IPS-NIHi7 (cell line): ENCODE measurements at regions not wholly inside any gene's neighbourhood (a gene's known extent, or its start where the extent isn't known, plus 50 kb on each side); places are given as distances from the start of the nearest gene placed in this dataset.
"Not testable (repeated sequence)": the region's sequence is repeated elsewhere in the genome, so short reads cannot be mapped to it uniquely, and the experiment has no call there.

Source experiments
- DNase-seq: peaks from one replicate; pipeline ENCODE4 v3.0.0; 2012; ENCODE audit warnings: mixed read lengths; ENCODE audit errors: extremely low spot score

DNA sequence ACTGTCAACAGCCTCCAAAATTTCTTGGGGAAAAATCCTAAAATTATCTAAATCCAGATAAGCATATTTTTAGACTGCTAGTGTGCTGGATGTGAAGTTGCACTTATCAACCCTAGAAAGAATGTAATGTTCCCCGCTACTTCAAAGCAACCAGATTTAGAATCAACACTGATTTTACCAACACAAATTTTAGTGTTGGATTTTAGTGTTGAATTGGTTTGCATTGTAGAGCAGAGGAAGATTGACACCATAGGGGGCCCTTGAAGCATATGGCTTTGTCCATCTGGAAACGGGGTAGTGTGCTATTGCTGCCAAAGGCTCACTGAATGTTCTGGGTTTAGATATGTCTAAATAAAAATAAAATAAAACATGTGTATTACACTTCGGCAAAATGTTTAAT, 126.3 kb upstream of the EMCN start:
- no peak for DNase-seq

GRCh38 chr4:100641336-100641735, 123.5 kb upstream of the EMCN start:
- no peak for DNase-seq

GRCh38 chr4:100635899-100636298, 118.1 kb upstream of the EMCN start:
- no peak for DNase-seq

GRCh38 chr4:100633269-100633668, 115.4 kb upstream of the EMCN start:
- no peak for DNase-seq

GRCh38 chr4:100632163-100632562, 114.3 kb upstream of the EMCN start:
- no peak for DNase-seq

GRCh38 chr4:100631281-100631968, 113.6 kb upstream of the EMCN start:
- no peak for DNase-seq

GRCh38 chr4:100630341-100630740, 112.5 kb upstream of the EMCN start:
- DNase-seq: no peak

DNA sequence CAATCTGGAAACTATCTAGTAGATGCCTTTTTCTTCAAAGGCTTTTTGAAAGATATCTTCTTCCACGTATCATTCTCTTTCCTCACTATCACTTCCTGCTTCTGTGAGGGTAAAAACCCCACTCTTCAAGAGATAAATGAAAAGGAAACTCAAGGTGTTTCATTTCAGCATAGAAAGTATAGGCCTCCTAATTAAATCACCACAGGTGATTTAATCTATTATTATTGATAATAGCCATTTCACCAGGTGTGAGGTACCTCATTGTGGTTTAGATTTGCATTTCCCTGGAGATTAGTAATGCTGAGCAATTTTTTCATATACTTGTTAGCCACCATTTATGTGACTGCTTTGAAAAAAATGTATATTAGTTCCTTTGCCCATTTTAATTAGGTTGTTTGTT, 92.0 kb upstream of the EMCN start:
- DNase-seq: no peak

- DNase-seq: not testable (repeated sequence)
Measured at GRCh38 chr4:100608651-100609050, 90.8 kb upstream of the EMCN start.

GRCh38 chr4:100605144-100605543, 87.3 kb upstream of the EMCN start:
- DNase-seq: no peak

DNA sequence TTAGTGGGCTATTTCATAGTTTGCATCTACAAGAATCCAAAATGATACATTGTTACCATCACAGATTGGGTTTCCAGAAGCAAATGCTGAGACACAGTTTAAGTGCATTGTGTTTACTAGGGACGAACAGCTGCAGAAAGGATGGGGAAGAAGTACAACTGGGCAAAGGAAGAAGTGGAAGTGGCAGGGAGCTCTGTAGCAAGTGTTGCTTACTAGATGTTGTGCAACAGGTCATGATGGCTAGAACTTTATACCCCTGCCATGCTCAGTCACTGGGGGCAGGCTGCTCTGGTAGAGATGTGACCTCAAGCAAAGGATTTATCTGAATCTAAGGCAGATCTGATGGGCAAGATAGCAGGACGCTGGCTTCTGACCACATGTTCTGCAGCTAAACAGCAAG, 76.1 kb upstream of the EMCN start:
- DNase-seq: no peak

DNA sequence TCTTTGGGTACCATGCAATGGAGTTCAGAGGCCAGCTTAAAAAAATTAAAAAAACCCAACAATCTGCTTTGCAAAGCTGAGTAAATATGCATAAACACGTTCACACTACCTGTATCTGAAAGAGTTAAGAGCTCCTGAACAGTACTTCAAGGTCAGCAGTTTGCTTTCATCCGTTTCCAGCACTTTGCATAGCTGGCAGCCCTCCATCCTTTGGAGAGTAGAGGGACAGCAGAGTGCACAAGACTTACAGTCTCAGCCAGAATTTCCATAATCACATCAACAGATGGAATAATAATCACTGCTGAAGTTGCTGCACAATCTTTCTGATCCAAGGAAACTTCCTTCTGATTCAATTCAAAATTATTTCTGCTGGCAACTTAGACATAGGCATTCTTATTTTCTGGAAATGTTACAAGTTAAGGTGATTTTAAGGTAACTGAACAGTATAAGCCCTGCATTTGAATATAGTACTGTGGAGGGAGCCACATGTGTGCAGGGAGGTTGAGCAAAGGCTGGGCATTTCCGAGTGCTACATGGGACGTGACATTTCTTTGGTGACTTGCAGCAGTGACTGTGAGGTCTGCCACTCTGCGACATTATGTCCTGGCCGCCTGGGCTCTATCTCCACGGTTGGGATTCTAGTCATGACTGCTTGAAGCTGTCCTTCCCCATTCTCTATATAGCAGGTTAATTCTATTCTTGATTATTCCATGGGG, 73.5 kb upstream of the EMCN start:
- DNase-seq: no peak

DNA sequence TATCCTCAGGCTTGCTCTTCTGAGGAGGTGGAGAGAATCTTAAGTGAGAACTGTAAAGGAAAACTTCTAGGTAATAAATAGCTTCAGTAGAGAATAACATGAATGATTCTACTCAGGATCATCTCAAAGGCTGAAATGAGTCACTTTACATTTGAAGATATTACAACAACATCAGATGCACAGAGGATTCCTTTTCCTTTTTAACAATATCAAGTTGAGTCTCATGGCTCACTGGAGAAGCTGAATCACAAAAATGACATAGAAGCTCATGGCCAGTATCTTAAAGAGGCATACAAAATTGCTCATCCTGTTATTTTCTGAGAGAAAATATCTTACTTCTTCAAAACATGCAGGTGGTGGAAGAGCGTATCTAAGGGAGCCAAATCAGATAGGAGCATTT, 72.5 kb upstream of the EMCN start:
- no peak for DNase-seq

DNA sequence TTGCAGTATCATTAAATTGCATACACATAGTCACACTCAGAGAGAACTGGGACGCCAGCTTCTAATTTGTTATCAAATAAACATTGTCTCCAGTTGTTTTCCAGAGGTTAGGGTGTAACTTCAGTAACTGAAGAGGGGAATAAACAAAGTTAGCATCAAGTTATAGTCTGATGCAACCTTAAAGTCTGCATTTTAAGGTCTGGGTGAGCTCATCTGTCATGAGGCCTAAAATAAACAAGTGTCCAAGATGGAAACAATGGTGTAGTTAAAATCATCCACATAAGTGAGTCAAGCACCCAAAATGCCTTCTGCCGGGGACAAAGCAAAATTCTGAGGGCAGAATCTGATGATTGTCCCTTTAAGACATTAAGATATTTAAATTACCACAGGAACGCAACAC, 70.3 kb upstream of the EMCN start:
- no peak for DNase-seq

DNA sequence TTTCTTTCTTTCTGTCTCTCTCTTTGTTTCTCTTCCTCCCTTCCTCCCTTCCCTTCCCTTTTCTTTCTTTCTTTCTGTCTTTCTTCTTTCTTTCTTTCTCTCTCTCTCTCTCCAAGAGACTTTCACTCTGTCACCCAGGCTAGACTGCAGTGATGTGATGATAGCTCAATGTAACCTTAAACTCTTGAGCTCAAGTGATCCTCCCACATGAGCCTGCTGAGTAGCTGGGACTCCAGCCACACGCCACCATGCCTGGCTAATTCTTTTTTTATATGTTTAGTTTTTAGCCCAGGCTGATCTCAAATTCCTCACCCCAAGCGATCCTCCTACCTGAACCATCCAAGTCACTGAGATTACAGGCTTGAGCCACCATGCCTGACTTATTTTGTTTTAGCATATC, 64.3 kb upstream of the EMCN start:
- no peak for DNase-seq

- DNase-seq: no peak
Measured at GRCh38 chr4:100581337-100581736, 63.5 kb upstream of the EMCN start.

GRCh38 chr4:100576570-100576969, 58.7 kb upstream of the EMCN start:
- DNase-seq: peak; percentile 47

- no peak for DNase-seq
Measured at GRCh38 chr4:100574607-100575006, 56.8 kb upstream of the EMCN start.

DNA sequence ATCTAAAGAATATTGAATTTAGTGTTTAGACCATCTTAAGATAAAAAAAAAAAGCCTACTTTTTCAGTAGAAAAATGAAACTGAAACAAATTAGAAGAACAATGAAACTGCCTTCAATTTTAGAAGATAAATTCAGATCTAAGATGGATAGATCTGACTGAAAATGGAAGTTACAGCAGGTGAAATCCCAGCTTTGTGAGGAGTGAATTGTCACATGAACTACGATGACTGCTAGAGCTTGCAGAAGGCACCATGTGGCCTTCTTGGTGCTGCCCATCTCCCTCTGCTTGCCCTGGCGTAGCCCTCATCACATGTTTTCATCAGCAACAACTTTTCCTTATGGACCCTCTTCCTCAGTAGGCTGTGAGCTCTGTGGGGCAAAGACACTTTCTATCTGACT, 51.4 kb upstream of the EMCN start:
- no peak for DNase-seq
